GM19463 (cell line): ENCODE measurements at regions not wholly inside any gene's neighbourhood (a gene's known extent, or its start where the extent isn't known, plus 50 kb on each side); places are given as distances from the start of the nearest gene placed in this dataset.
"Not testable (repeated sequence)": the region's sequence is repeated elsewhere in the genome, so short reads cannot be mapped to it uniquely, and the experiment has no call there.

Experiments used
- ATAC-seq: cut with Tn5 transposase; IDR thresholded peaks from one replicate; pipeline ENCODE4 v1.9.1; 2021; ENCODE audit warnings: mild to moderate bottlenecking, moderate library complexity; ENCODE audit not compliant: unreplicated experiment

- ATAC-seq: peak; percentile 65
These were observed 443.8 kb downstream of the LRRC70 start for GRCh38 chr5:63022403-63022802.

DNA sequence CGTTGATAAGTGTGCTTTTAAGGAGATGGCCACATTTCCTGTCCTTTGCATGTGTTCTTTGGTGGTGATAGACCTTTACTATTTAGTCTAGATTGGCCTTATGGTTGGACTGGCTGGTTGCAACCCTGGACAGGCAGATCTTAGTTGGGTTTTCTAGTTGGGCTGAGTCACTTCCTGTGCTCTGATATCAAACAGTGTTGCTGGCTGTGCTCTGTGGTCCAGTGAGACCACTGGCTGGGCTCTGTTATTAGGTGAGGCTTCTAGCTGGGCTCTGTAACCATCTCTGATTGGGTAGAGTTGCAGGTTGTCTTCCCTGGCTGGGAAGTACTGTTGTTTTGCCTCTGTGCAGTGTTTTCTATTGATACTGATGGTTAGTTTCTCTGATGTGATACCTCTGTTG is 432.5 kb downstream of the LRRC70 start:
- no peak for ATAC-seq

GRCh38 chr5:63008195-63008594 is 429.6 kb downstream of the LRRC70 start:
- ATAC-seq: no peak

GRCh38 chr5:62994842-62995241 is 416.2 kb downstream of the LRRC70 start:
- not testable (repeated sequence) for ATAC-seq

GRCh38 chr5:62985749-62986148 is 407.1 kb downstream of the LRRC70 start:
- no peak for ATAC-seq

GRCh38 chr5:62982348-62982747 is 403.7 kb downstream of the LRRC70 start:
- no peak for ATAC-seq

DNA sequence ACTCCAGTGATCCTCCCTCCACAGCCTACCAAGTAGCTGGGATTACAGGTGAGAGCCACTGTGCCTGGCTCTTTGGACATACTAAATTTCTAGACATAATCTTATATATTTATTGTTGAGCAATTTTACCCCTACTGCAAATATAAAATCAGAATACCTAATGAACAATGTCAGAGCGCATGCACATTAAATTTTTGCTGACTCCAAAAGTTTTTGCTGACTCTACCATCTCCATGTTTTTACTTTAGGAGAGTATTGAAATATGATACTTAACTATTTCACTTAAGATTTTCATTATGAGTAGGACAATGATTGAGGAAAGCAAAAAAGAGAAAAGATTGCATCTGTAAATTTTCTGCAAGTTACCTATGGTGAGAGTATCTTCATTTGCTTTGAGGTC is 402.3 kb downstream of the LRRC70 start:
- no peak for ATAC-seq

- no peak for ATAC-seq
These were observed 400.9 kb downstream of the LRRC70 start for GRCh38 chr5:62979472-62979871.

- ATAC-seq: no peak
These were observed 399.0 kb downstream of the LRRC70 start for GRCh38 chr5:62977661-62978060.

- no peak for ATAC-seq
These were observed 396.0 kb downstream of the LRRC70 start for GRCh38 chr5:62974623-62975022.

GRCh38 chr5:62969409-62970120 is 390.9 kb downstream of the LRRC70 start:
- no peak for ATAC-seq

DNA sequence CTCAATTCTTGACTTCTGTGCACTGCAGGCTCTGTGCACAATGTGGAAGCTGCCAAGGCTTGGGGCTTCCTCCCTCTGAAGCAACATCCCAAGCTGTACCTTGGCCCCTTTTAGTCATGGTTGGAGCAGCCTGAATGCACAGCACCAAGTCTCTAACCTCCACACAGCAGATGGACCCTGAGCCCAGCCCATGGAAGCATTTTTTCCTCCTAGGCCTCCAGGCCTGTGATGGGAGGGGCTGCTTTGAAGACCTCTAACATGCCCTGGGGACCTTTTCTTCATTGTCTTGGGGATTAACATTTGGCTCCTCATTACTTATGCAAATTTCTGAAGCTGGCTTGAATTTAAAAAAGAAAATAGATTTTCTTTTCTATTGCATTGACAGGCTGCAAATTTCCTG is 385.8 kb downstream of the LRRC70 start:
- ATAC-seq: no peak

- no peak for ATAC-seq
These were observed 382.2 kb downstream of the LRRC70 start for GRCh38 chr5:62960781-62961180.

- ATAC-seq: no peak
These were observed 378.0 kb downstream of the LRRC70 start for GRCh38 chr5:62956597-62956996.

- no peak for ATAC-seq
These were observed 376.0 kb downstream of the LRRC70 start for GRCh38 chr5:62954578-62954977.

GRCh38 chr5:62948301-62948700 is 369.7 kb downstream of the LRRC70 start:
- no peak for ATAC-seq

DNA sequence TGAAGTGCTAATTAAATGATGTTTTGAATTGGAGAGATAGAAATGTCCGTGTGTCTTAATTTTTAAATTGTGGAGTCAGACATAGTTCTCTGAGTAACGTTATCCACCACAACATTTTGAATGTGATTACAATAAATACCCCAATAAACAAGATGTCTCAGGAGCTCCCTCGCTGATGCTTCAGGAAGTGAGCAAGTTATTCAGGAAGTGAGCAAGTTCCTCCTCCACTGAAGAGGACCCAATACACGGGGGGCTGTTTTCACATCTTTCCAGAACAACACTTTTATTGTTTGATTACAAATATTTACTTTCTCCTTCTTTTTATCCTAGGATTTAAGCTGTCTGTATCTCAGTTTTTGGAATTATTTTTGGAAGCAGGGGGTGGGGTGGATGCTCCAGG is 363.8 kb downstream of the LRRC70 start:
- ATAC-seq: no peak

DNA sequence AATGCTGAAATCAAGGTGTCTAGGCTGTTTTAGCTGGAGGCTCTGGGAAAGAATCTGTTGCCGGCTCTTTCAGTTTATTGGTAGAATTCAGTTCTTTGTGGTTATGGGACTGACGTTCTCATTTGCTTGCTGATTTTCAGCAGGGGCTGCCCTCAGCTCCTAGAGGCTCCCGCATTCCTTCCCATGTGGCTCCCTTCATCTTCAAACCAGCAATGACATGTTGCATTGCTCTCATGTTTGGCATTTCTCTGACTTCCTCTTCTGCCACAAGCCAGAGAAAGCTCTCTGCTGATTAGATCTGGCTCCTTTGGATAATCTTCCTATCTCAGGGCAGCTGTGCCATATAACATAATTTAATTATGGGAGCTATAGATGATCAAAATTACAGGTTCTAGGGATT is 360.3 kb downstream of the LRRC70 start:
- no peak for ATAC-seq

GRCh38 chr5:62937661-62938558 is 359.3 kb downstream of the LRRC70 start:
- no peak for ATAC-seq

DNA sequence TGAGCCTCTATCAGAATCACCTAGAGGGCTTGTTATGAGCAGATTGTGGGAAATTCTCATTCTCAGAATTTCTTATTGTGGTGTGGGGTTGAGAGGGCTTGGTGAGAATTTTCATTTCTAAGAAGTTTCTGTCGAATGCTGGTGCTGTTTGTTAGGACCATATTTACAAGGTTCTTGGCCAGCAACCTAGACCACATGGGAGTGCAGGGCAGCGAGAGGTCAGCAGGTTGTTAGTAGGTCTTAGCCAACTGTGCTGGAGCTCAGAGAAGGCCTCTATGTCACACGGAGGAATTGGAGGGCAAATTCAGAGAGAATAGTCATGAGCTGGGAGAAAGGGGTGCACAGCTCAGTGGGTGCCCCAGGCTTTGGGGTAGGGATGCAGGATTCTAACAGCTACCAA is 357.0 kb downstream of the LRRC70 start:
- ATAC-seq: no peak

DNA sequence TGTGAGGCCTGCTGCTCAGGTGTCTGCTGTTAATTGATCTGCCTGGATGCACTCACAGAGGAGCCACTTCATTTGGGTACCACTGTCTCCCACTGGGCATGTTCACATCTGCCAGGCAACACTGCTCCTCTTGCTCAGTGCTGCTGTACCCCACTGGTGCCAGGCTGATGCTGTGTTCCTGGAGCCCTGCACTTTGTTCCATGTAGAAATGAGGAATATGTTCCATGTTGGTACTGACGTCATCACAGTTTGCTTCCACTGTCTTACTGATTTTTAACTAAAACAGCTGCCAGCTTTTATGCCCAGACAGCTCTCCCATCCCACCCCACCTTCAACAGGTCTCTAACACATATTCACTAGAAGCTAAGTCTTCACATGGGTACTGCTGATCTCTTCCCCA is 355.7 kb downstream of the LRRC70 start:
- ATAC-seq: no peak

- no peak for ATAC-seq
These were observed 354.6 kb downstream of the LRRC70 start for GRCh38 chr5:62933261-62933660.
